H9 (cell line): ENCODE measurements at regions not wholly inside any gene's neighbourhood (a gene's known extent, or its start where the extent isn't known, plus 50 kb on each side); places are given as distances from the start of the nearest gene placed in this dataset.

ENCODE experiments used
- DNase-seq: peaks from one replicate; pipeline ENCODE4 v3.0.0-alpha.2; 2017
- H2AFZ ChIP-seq: one replicate; pipeline ENCODE4 v1.6.1; 2013; ENCODE audit warnings: mild to moderate bottlenecking, low read length, control low read depth, moderate library complexity
- H2AK5ac ChIP-seq: 2 replicates; pipeline ENCODE4 v1.6.1; 2013; ENCODE audit warnings: low read length, control low read depth, mixed read lengths; ENCODE audit not compliant: insufficient read length
- H2BK120ac ChIP-seq: one replicate; pipeline ENCODE4 v1.6.1; 2013; ENCODE audit warnings: low read depth, mild to moderate bottlenecking, low read length, control low read depth, inconsistent platforms; ENCODE audit not compliant: poor library complexity, severe bottlenecking
- H2BK12ac ChIP-seq: 2 replicates; pipeline ENCODE4 v1.6.1; 2013; ENCODE audit warnings: low read length, control low read depth, mixed read lengths, low read depth; ENCODE audit not compliant: insufficient read length
- H2BK15ac ChIP-seq: 2 replicates; pipeline ENCODE4 v1.6.1; 2013; ENCODE audit warnings: low read depth, low read length, control low read depth
- H2BK20ac ChIP-seq: one replicate; pipeline ENCODE4 v1.6.1; 2013; ENCODE audit warnings: low read depth, mild to moderate bottlenecking, low read length, control low read depth, inconsistent platforms; ENCODE audit not compliant: poor library complexity, severe bottlenecking
- H2BK5ac ChIP-seq: 2 replicates; pipeline ENCODE4 v1.6.1; 2013; ENCODE audit warnings: low read length, control low read depth, mixed read lengths; ENCODE audit not compliant: insufficient read length
- H3K14ac ChIP-seq: 2 replicates; pipeline ENCODE4 v1.6.1; 2013; ENCODE audit warnings: low read length, control low read depth; ENCODE audit not compliant: insufficient read depth
- H3K18ac ChIP-seq: 2 replicates; pipeline ENCODE4 v1.6.1; 2013; ENCODE audit warnings: low read depth, mild to moderate bottlenecking, mixed read lengths, low read length, control low read depth; ENCODE audit not compliant: insufficient read length
- H3K23ac ChIP-seq: 2 replicates; pipeline ENCODE4 v1.6.1; 2013; ENCODE audit warnings: low read length, control low read depth, mixed read lengths, low read depth; ENCODE audit not compliant: insufficient read length
- H3K23me2 ChIP-seq: 2 replicates; pipeline ENCODE4 v1.6.1; 2013; ENCODE audit warnings: low read depth, mild to moderate bottlenecking, mixed read lengths, low read length, control low read depth; ENCODE audit not compliant: insufficient read length, poor library complexity, severe bottlenecking
- H3K27ac ChIP-seq: 2 replicates; pipeline ENCODE4 v1.5.1; 2013; ENCODE audit warnings: low read length, control low read depth, mixed read lengths, low read depth; ENCODE audit not compliant: insufficient read length
- H3K27me3 ChIP-seq: 2 replicates; pipeline ENCODE4 v1.6.1; 2013; ENCODE audit warnings: low read length, control low read depth, inconsistent platforms; ENCODE audit not compliant: insufficient read depth
- H3K4ac ChIP-seq: 2 replicates; pipeline ENCODE4 v1.6.1; 2013; ENCODE audit warnings: low read depth, mild to moderate bottlenecking, control low read depth, inconsistent platforms, low read length, moderate library complexity
- H3K4me1 ChIP-seq: 2 replicates; pipeline ENCODE4 v1.6.1; 2013; ENCODE audit warnings: low read length, control low read depth, inconsistent platforms; ENCODE audit not compliant: insufficient read depth
- H3K4me2 ChIP-seq: 2 replicates; pipeline ENCODE4 v1.6.1; 2013; ENCODE audit warnings: low read length, control low read depth, mixed read lengths; ENCODE audit not compliant: insufficient read length, insufficient read depth
- H3K56ac ChIP-seq: 2 replicates; pipeline ENCODE4 v1.6.1; 2013; ENCODE audit warnings: low read depth, mild to moderate bottlenecking, mixed read lengths, low read length, control low read depth; ENCODE audit not compliant: insufficient read length
- H3K79me1 ChIP-seq: 2 replicates; pipeline ENCODE4 v1.6.1; 2013; ENCODE audit warnings: low read depth, mild to moderate bottlenecking, moderate library complexity, low read length, control low read depth, inconsistent platforms; ENCODE audit not compliant: insufficient read depth, poor library complexity, severe bottlenecking
- H3K79me2 ChIP-seq: 2 replicates; pipeline ENCODE4 v1.6.1; 2013; ENCODE audit warnings: low read length, control low read depth, inconsistent platforms; ENCODE audit not compliant: insufficient read depth
- H3K9ac ChIP-seq: 2 replicates; pipeline ENCODE4 v1.6.1; 2013; ENCODE audit warnings: low read length, control low read depth, mixed read lengths; ENCODE audit not compliant: insufficient read length; ENCODE audit errors: extremely low read depth
- H3K9me3 ChIP-seq: one replicate; pipeline ENCODE4 v1.6.1; 2013; ENCODE audit warnings: low read depth, low read length, inconsistent platforms; ENCODE audit not compliant: control insufficient read depth
- H3T11ph ChIP-seq: one replicate; pipeline ENCODE4 v1.6.1; 2013; ENCODE audit warnings: mild to moderate bottlenecking, low read length, control low read depth, inconsistent platforms
- H4K20me1 ChIP-seq: one replicate; pipeline ENCODE4 v1.6.1; 2013; ENCODE audit not compliant: control insufficient read depth, insufficient read length, insufficient read depth
- H4K5ac ChIP-seq: 2 replicates; pipeline ENCODE4 v1.6.1; 2013; ENCODE audit warnings: low read depth, mild to moderate bottlenecking, mixed read lengths, low read length, control low read depth; ENCODE audit not compliant: insufficient read length
- H4K8ac ChIP-seq: replicated peaks from 2 replicates; pipeline ENCODE4 v1.6.1; 2013; ENCODE audit warnings: low read length, control low read depth, mixed read lengths, low read depth; ENCODE audit not compliant: insufficient read length
- H4K91ac ChIP-seq: 2 replicates; pipeline ENCODE4 v1.6.1; 2013; ENCODE audit warnings: low read depth, mild to moderate bottlenecking, moderate library complexity, mixed read lengths, low read length, control low read depth; ENCODE audit not compliant: insufficient read length
- H3K27ac Mint-ChIP-seq, 3 experiments: 2 replicates in 2 of 3; 3 replicates in 1 of 3; pipeline ENCODE4 v1.8.0; 2020 to 2021; ENCODE audit warnings: mixed read lengths in 3 of 3, mild to moderate bottlenecking in 1 of 3, moderate library complexity in 1 of 3
- H3K27me3 Mint-ChIP-seq: 2 replicates; pipeline ENCODE4 v1.8.0; 2021; ENCODE audit warnings: low read depth, mild to moderate bottlenecking, moderate library complexity, mixed read lengths
- H3K36me3 Mint-ChIP-seq, 3 experiments: 2 replicates in 2 of 3; 3 replicates in 1 of 3; pipeline ENCODE4 v1.8.0; 2020 to 2021; ENCODE audit warnings: low read depth in 3 of 3, mixed read lengths in 3 of 3; ENCODE audit not compliant: insufficient read depth in 1 of 3
- H3K4me1 Mint-ChIP-seq, 2 experiments: 2 replicates each; pipeline ENCODE4 v1.8.0; 2020; ENCODE audit warnings: mixed read lengths in 2 of 2
- H3K4me3 Mint-ChIP-seq, 2 experiments: 2 replicates in 1 of 2; 3 replicates in 1 of 2; pipeline ENCODE4 v1.8.0; 2020 to 2021; ENCODE audit warnings: mild to moderate bottlenecking in 2 of 2, mixed read lengths in 2 of 2, moderate library complexity in 1 of 2
- H3K9me3 Mint-ChIP-seq, 2 experiments: 2 replicates in 1 of 2; 3 replicates in 1 of 2; pipeline ENCODE4 v1.8.0; 2020; ENCODE audit warnings: mild to moderate bottlenecking in 2 of 2, mixed read lengths in 2 of 2, moderate library complexity in 1 of 2
- CTCF ChIP-seq: fragments of 200-600 bp; sonication (generic); conservative IDR thresholded peaks from 3 replicates; pipeline ENCODE4 v1.8.0; 2021; ENCODE audit warnings: antibody characterized with exemption, mild to moderate bottlenecking
- WGBS: extraction: QIAGEN DNeasy Blood & Tissue Kit; methylation state at CpG from one replicate; pipeline ENCODE4 v1.1.7; 2013; ENCODE audit warnings: missing lambda C conversion rate, low lambda C conversion rate, mixed read lengths; ENCODE audit not compliant: insufficient read length; ENCODE audit errors: extremely low coverage; 5-methylcytosine and 5-hydroxymethylcytosine counted together

GRCh38 chr15:39459548-39459947 lies 121.3 kb upstream of the THBS1 start:
- no peaks in the 10 kb centered on the region for H3K36me3 Mint-ChIP-seq
- H3K23me2 ChIP-seq, result no peaks in the 10 kb centered on the region

More at GRCh38 chr15:39459548-39459947, 121.3 kb upstream of the THBS1 start:
- no peak overlapping the region for H4K91ac ChIP-seq
- no peaks in the 10 kb centered on the region for H3K9me3 Mint-ChIP-seq
- no peaks in the 10 kb centered on the region for H3K79me1 ChIP-seq
- no peak overlapping the region for H3K14ac ChIP-seq
- no peak overlapping the region for H3K27ac ChIP-seq
- H3K79me2 ChIP-seq, result no peaks in the 10 kb centered on the region
- no peak overlapping the region for H3K4me3 Mint-ChIP-seq
- no peak overlapping the region for H3K9ac ChIP-seq
- no peaks in the 10 kb centered on the region for H4K20me1 ChIP-seq
- H3K4me2 ChIP-seq, result no peak overlapping the region
- H3K18ac ChIP-seq, result no peak overlapping the region
- no peak overlapping the region for H3K56ac ChIP-seq
- H3K27me3 Mint-ChIP-seq, result no peaks in the 10 kb centered on the region; the same call in 1 of the 2 replicates
- no peak for DNase-seq
- no peak overlapping the region for H3K4ac ChIP-seq
- H3K4me1 ChIP-seq, result no peaks in the 10 kb centered on the region
- H2BK12ac ChIP-seq, result no peak overlapping the region
- H3T11ph ChIP-seq, result no peak overlapping the region
- no peaks in the 10 kb centered on the region for H3K27me3 ChIP-seq
- no peak for TF ChIP-seq CTCF
- H2AFZ ChIP-seq, result no peak overlapping the region
- H3K4me1 Mint-ChIP-seq, result no peaks in the 10 kb centered on the region
- no peak overlapping the region for H2BK15ac ChIP-seq
- no peaks in the 10 kb centered on the region for H3K9me3 ChIP-seq
- no peak overlapping the region for H4K5ac ChIP-seq
- no peak overlapping the region for H2BK5ac ChIP-seq
- no peak overlapping the region for H3K23ac ChIP-seq
- H2BK20ac ChIP-seq, result no peak overlapping the region
- H2BK120ac ChIP-seq, result no peak overlapping the region
- no CpG with 5 or more reads among the region's 1 CpG for WGBS
- H4K8ac ChIP-seq, result no peak overlapping the region
- H3K27ac Mint-ChIP-seq, result no peak overlapping the region
- no peak overlapping the region for H2AK5ac ChIP-seq
